Hepatocyte (in vitro differentiated cells): ENCODE measurements at regions not wholly inside any gene's neighbourhood (a gene's known extent, or its start where the extent isn't known, plus 50 kb on each side); places are given as distances from the start of the nearest gene placed in this dataset.

Experiments
- CTCF ChIP-seq: fragments of 200-600 bp; sonication (generic); IDR thresholded peaks from 2 replicates; pipeline ENCODE4 v1.5.1; 2016; ENCODE audit warnings: antibody characterized with exemption, mild to moderate bottlenecking; ENCODE audit not compliant: poor library complexity
- EZH2 ChIP-seq: fragments of 200-600 bp; sonication (generic); IDR thresholded peaks from 2 replicates; pipeline ENCODE4 v1.6.1; 2016; ENCODE audit warnings: antibody characterized with exemption, mild to moderate bottlenecking, borderline replicate concordance

- no peak for TF ChIP-seq CTCF
- no peak for TF ChIP-seq EZH2
Observed at GRCh38 chr11:45071232-45071631, 75.2 kb upstream of the PRDM11 start.
